GM12878 (cell line): ENCODE measurements at regions not wholly inside any gene's neighbourhood (a gene's known extent, or its start where the extent isn't known, plus 50 kb on each side); places are given as distances from the start of the nearest gene placed in this dataset.

Experiments used
- ATAC-seq: fragments of 200-7000 bp; cut with Tn5 transposase; 3 replicates; pipeline ENCODE4 v1.9.1; 2020; ENCODE audit warnings: mild to moderate bottlenecking, moderate library complexity
- BruUV-seq: library from RNA; stranded (reverse); fragments of 400-500 nt; replicated peaks from 2 replicates; lab custom pipeline; 2021; lab: Mats Ljungman, UMichigan
- CTCF ChIA-PET: fragments of 300-600 bp; sonication (Branson Sonifier 250); formaldehyde crosslinking; extraction: SDS; loops from one replicate; lab custom pipeline; 2021; ENCODE audit warnings: inconsistent platforms; lab: Yijun Ruan, JAX
- POLR2A ChIA-PET: fragments of 350-600 bp; formaldehyde crosslinking; extraction: SDS; loops from one replicate; lab custom pipeline; 2021; ENCODE audit warnings: inconsistent platforms; lab: Charles Lee
- RAD21 ChIA-PET: fragments of 300-600 bp; sonication (Branson Sonifier 250); formaldehyde crosslinking; loops from one replicate; lab custom pipeline; 2023; ENCODE audit warnings: antibody characterized with exemption; ENCODE audit not compliant: unreplicated experiment; lab: Charles Lee
- SMC1A ChIA-PET: fragments of 300-600 bp; sonication (Branson Sonifier 250); formaldehyde crosslinking; loops from one replicate; lab custom pipeline; 2023; ENCODE audit not compliant: unreplicated experiment, uncharacterized antibody; lab: Charles Lee
- DNase-seq: peaks from one replicate; pipeline ENCODE4 v3.0.0-alpha.2; 2011; ENCODE audit warnings: low read depth, low spot score
- FAIRE-seq: peaks from 3 replicates; lab custom pipeline; 2011; peaks lifted over from hg19 to GRCh38; lab: Jason Lieb, UNC
- H2AFZ ChIP-seq: 2 replicates; pipeline ENCODE4 v1.6.0; 2011; ENCODE audit warnings: low read depth, low read length, control low read depth; ENCODE audit not compliant: control insufficient read depth
- H3K27ac ChIP-seq: 2 replicates; pipeline ENCODE4 v1.5.1; 2011; ENCODE audit warnings: control low read depth; ENCODE audit not compliant: control insufficient read depth, insufficient read depth
- H3K27me3 ChIP-seq, 2 experiments: replicated peaks in 1 of 2; 2 replicates each; pipeline versions ENCODE4 v1.6.0 to v1.6.1; 2011; ENCODE audit warnings: low read length in 1 of 2; ENCODE audit not compliant: control insufficient read depth in 2 of 2, insufficient read depth in 2 of 2
- H3K36me3 ChIP-seq, 2 experiments: 2 replicates each; pipeline ENCODE4 v1.5.1; 2011; ENCODE audit warnings: low read length in 1 of 2; ENCODE audit not compliant: control insufficient read depth in 2 of 2, insufficient read depth in 2 of 2
- H3K4me1 ChIP-seq: 2 replicates; pipeline ENCODE4 v1.6.1; 2011; ENCODE audit warnings: mild to moderate bottlenecking, low read length, moderate library complexity, mixed read lengths; ENCODE audit not compliant: control insufficient read depth, insufficient read depth
- H3K4me2 ChIP-seq: 2 replicates; pipeline ENCODE4 v1.6.0; 2011; ENCODE audit warnings: control low read depth; ENCODE audit not compliant: control insufficient read depth, insufficient read depth
- H3K4me3 ChIP-seq: fragments of 200-600 bp; sonication (generic); 2 replicates; pipeline ENCODE4 v1.5.1; 2016
- H3K79me2 ChIP-seq: 2 replicates; pipeline ENCODE4 v1.6.0; 2011; ENCODE audit warnings: low read length; ENCODE audit not compliant: control insufficient read depth, insufficient read depth
- H3K9ac ChIP-seq: 2 replicates; pipeline ENCODE4 v1.8.0; 2011; ENCODE audit warnings: low read length, control low read depth, mixed read lengths; ENCODE audit not compliant: control insufficient read depth, insufficient read depth
- H3K9me3 ChIP-seq: replicated peaks from 3 replicates; pipeline ENCODE4 v1.5.1; 2011; ENCODE audit warnings: mild to moderate bottlenecking, low read length; ENCODE audit not compliant: control insufficient read depth, insufficient read depth
- H4K20me1 ChIP-seq: 2 replicates; pipeline ENCODE4 v1.6.0; 2011; ENCODE audit not compliant: control insufficient read depth, insufficient read depth
- HDAC6 ChIP-seq: fragments of 200-600 bp; sonication (generic); IDR thresholded peaks from one replicate; pipeline ENCODE4 v1.8.0; 2017; ENCODE audit warnings: antibody characterized with exemption; ENCODE audit not compliant: unreplicated experiment
- JUNB ChIP-seq: IDR thresholded peaks from 2 replicates; pipeline ENCODE4 v1.6.1; 2016; ENCODE audit warnings: antibody characterized with exemption, mild to moderate bottlenecking
- MTA3 ChIP-seq: IDR thresholded peaks from 2 replicates; pipeline ENCODE4 v1.6.1; 2012; ENCODE audit warnings: low read length, inconsistent platforms, borderline replicate concordance
- PML ChIP-seq: IDR thresholded peaks from 2 replicates; pipeline ENCODE4 v1.6.1; 2012; ENCODE audit warnings: low read length, inconsistent platforms
- SMARCA5 ChIP-seq: fragments of 450-650 bp; IDR thresholded peaks from 2 replicates; pipeline ENCODE4 v1.6.1; 2017; ENCODE audit warnings: mild to moderate bottlenecking
- SPI1 ChIP-seq: IDR thresholded peaks from 2 replicates; pipeline ENCODE4 v1.6.1; 2011; ENCODE audit warnings: low read depth, mild to moderate bottlenecking, low read length, moderate library complexity, borderline replicate concordance; ENCODE audit not compliant: insufficient read depth
- YBX1 ChIP-seq: fragments of 450-650 bp; IDR thresholded peaks from 2 replicates; pipeline ENCODE4 v1.6.1; 2016; ENCODE audit warnings: antibody characterized with exemption
- ZNF207 ChIP-seq: fragments of 450-650 bp; IDR thresholded peaks from 2 replicates; pipeline ENCODE4 v1.6.1; 2014; ENCODE audit warnings: antibody characterized with exemption, mild to moderate bottlenecking, borderline replicate concordance
- ZSCAN29 ChIP-seq: fragments of 450-650 bp; IDR thresholded peaks from 2 replicates; pipeline ENCODE4 v1.6.1; 2017; ENCODE audit warnings: mild to moderate bottlenecking, moderate library complexity
- WGBS: methylation state at CpG from one replicate; pipeline ENCODE4 v1.1.6; 2016; ENCODE audit warnings: low lambda C conversion rate; ENCODE audit not compliant: insufficient replicate concordance, insufficient coverage; ENCODE audit errors: missing lambda C conversion rate; 5-methylcytosine and 5-hydroxymethylcytosine counted together
- in situ Hi-C: fragments of 300-500 bp; cut with MboI; formaldehyde crosslinking; loops from 9 replicates; pipeline ENCODE4 v1.14.3; 2018; ENCODE audit warnings: mixed read lengths
- intact Hi-C: fragments of 100-400 bp; cut with micrococcal nuclease; formaldehyde crosslinking; loops from one replicate; pipeline ENCODE4 v1.14.2; 2022; ENCODE audit not compliant: unreplicated experiment
- TF ChIP-seq, protein P1 (sequence below): IDR thresholded peaks from 2 replicates; pipeline ENCODE4 v1.6.1; 2012; ENCODE audit warnings: low read length, inconsistent platforms
- TF ChIP-seq, protein P2 (sequence below): fragments of 450-650 bp; IDR thresholded peaks from 2 replicates; pipeline ENCODE4 v1.6.1; 2018; ENCODE audit warnings: borderline replicate concordance, mild to moderate bottlenecking; ENCODE audit not compliant: partially characterized antibody
- TF ChIP-seq, protein P3 (sequence below): fragments of 450-650 bp; IDR thresholded peaks from 2 replicates; pipeline ENCODE4 v1.6.1; 2016; ENCODE audit warnings: mild to moderate bottlenecking
- TF ChIP-seq, protein P4 (sequence below): fragments of 450-650 bp; IDR thresholded peaks from 2 replicates; pipeline ENCODE4 v1.6.1; 2017; ENCODE audit warnings: antibody characterized with exemption, mild to moderate bottlenecking, moderate library complexity

DNA sequence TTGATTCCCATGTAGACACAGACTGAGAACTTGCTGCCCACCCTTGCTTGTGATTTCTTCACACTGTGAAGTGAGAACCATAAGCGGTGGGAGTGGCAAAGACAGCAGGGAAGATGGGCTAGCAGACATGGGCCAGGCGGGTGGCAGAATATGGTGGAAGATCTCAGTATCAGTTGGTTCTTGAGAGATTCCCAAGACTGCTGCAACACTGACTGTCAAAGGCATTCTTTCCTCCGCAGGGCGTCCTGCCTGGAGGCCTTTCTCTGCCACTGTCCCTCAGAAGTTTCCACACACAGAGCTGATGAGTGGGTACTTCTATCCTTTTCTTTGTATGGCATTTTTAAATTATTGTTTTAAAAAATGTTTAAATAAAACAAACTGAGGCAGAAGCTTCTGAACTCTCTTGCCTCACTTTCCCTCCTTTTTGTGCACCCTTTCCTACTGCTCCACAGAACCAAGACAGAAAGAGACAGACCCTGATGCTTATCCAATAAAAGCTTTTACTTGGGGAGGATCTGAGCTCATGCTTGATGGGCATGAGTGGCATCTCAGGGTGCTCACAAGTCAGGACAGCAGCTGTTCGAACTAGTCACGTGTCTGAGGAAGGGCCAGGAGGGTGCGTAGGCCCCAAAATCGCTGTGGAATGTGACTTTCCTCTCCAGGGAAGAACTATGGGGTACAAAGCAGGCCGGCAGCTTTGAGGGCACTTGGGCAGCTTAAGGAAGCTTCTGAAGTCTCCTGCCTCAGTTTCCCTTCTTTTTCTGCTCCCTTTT is 104.7 kb upstream of the PCGF5 start:
- ChIA-PET RAD21 (interaction anchor here (1.3 to 2.7 kb wide), 2 partner anchors 25 to 136 kb away, joined by 3 to 8 read pairs; no protein-coding TSS in a partner anchor), POLR2A (no interaction called here), CTCF (interaction anchor here (0.9 to 1.7 kb wide), 2 partner anchors 11 to 204 kb away, joined by 4 to 5 read pairs; no protein-coding TSS in a partner anchor), SMC1A (interaction anchor here (0.5 to 1.7 kb wide), 4 partner anchors 8 to 205 kb away, joined by 3 to 5 read pairs (median 4); no protein-coding TSS in a partner anchor)
- no peak overlapping the region for H3K27ac ChIP-seq
- H3K4me1 ChIP-seq, result no peaks in the 10 kb centered on the region
- BruUV-seq, result no TSS peak
- intact Hi-C loops (no loop called here), in situ Hi-C loops (no loop called here)
- FAIRE-seq (no peak), ATAC-seq (no peak), DNase-seq (no peak)
- H3K4me3 ChIP-seq, result no peak overlapping the region
- H3K9me3 ChIP-seq, result no peaks in the 10 kb centered on the region
- H3K27me3 ChIP-seq, result no peaks in the 10 kb centered on the region
- H3K36me3 ChIP-seq, result no peaks in the 10 kb centered on the region
- no peak overlapping the region for H3K9ac ChIP-seq
- no peak overlapping the region for H3K4me2 ChIP-seq
- H4K20me1 ChIP-seq, result no peaks in the 10 kb centered on the region
- H3K79me2 ChIP-seq, result no peaks in the 10 kb centered on the region
- WGBS, result 74% methylated on average over 9 of the region's 9 CpGs
- no peak overlapping the region for H2AFZ ChIP-seq
- TF ChIP-seq, protein P1, sequence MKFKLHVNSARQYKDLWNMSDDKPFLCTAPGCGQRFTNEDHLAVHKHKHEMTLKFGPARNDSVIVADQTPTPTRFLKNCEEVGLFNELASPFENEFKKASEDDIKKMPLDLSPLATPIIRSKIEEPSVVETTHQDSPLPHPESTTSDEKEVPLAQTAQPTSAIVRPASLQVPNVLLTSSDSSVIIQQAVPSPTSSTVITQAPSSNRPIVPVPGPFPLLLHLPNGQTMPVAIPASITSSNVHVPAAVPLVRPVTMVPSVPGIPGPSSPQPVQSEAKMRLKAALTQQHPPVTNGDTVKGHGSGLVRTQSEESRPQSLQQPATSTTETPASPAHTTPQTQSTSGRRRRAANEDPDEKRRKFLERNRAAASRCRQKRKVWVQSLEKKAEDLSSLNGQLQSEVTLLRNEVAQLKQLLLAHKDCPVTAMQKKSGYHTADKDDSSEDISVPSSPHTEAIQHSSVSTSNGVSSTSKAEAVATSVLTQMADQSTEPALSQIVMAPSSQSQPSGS, result no peak
- TF ChIP-seq SPI1 (no peak), MTA3 (no peak), PML (no peak), JUNB (no peak), SMARCA5 (no peak), ZNF207 (no peak), HDAC6 (no peak), ZSCAN29 (no peak), YBX1 (no peak)
- TF ChIP-seq, protein P2, sequence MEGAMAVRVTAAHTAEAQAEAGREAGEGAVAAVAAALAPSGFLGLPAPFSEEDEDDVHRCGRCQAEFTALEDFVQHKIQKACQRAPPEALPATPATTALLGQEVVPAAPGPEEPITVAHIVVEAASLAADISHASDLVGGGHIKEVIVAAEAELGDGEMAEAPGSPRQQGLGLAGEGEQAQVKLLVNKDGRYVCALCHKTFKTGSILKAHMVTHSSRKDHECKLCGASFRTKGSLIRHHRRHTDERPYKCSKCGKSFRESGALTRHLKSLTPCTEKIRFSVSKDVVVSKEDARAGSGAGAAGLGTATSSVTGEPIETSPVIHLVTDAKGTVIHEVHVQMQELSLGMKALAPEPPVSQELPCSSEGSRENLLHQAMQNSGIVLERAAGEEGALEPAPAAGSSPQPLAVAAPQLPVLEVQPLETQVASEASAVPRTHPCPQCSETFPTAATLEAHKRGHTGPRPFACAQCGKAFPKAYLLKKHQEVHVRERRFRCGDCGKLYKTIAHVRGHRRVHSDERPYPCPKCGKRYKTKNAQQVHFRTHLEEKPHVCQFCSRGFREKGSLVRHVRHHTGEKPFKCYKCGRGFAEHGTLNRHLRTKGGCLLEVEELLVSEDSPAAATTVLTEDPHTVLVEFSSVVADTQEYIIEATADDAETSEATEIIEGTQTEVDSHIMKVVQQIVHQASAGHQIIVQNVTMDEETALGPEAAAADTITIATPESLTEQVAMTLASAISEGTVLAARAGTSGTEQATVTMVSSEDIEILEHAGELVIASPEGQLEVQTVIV, result no peak
- TF ChIP-seq, protein P3, sequence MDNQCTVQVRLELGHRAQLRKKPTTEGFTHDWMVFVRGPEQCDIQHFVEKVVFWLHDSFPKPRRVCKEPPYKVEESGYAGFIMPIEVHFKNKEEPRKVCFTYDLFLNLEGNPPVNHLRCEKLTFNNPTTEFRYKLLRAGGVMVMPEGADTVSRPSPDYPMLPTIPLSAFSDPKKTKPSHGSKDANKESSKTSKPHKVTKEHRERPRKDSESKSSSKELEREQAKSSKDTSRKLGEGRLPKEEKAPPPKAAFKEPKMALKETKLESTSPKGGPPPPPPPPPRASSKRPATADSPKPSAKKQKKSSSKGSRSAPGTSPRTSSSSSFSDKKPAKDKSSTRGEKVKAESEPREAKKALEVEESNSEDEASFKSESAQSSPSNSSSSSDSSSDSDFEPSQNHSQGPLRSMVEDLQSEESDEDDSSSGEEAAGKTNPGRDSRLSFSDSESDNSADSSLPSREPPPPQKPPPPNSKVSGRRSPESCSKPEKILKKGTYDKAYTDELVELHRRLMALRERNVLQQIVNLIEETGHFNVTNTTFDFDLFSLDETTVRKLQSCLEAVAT, result no peak
- TF ChIP-seq, protein P4, sequence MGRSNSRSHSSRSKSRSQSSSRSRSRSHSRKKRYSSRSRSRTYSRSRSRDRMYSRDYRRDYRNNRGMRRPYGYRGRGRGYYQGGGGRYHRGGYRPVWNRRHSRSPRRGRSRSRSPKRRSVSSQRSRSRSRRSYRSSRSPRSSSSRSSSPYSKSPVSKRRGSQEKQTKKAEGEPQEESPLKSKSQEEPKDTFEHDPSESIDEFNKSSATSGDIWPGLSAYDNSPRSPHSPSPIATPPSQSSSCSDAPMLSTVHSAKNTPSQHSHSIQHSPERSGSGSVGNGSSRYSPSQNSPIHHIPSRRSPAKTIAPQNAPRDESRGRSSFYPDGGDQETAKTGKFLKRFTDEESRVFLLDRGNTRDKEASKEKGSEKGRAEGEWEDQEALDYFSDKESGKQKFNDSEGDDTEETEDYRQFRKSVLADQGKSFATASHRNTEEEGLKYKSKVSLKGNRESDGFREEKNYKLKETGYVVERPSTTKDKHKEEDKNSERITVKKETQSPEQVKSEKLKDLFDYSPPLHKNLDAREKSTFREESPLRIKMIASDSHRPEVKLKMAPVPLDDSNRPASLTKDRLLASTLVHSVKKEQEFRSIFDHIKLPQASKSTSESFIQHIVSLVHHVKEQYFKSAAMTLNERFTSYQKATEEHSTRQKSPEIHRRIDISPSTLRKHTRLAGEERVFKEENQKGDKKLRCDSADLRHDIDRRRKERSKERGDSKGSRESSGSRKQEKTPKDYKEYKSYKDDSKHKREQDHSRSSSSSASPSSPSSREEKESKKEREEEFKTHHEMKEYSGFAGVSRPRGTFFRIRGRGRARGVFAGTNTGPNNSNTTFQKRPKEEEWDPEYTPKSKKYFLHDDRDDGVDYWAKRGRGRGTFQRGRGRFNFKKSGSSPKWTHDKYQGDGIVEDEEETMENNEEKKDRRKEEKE, result no peak
